NCI-H345 (cell line): ENCODE measurements at regions not wholly inside any gene's neighbourhood (a gene's known extent, or its start where the extent isn't known, plus 50 kb on each side); places are given as distances from the start of the nearest gene placed in this dataset.
"Not testable (repeated sequence)": the region's sequence is repeated elsewhere in the genome, so short reads cannot be mapped to it uniquely, and the experiment has no call there.

Experiments
- DNase-seq: peaks from one replicate; lab custom pipeline; 2025; lab: John Stamatoyannopoulos, UW

DNA sequence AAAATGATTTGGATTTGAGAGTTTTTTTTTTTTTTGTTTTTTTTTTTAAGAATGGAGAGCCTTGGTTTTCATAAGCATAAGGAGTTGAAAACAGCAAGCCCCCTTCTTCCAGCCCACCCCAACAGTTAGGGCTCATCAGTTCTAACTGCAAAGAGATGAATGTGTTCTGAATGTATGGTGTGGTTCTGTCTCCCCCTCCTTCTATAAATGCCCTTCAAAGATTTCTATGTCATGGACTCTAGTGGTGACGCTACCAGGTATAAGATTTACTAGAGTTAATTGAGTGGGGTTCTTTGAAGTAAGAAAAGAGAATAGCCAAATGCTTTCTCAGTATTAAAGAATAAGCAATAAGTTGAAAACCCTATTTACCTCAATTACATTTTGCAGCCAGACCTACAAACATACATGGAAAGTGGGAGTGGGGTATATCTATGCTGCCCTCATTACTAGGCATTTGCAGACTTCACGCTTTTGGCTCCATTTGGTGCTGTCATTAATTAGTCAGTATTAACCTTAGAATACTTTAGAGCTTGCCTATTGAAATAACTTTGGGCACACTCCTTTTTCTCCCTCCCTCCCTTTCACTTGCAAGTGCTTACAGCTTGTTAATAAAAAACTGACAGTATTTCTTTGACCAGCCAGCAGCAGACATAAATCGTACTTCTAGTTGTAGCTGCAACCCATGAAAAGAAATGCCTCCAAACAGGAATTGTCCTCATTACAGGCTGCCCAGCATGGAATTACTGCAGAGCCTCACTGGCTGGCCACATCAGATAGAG is 667.2 kb upstream of the ZNF608 start:
- DNase-seq: no peak

DNA sequence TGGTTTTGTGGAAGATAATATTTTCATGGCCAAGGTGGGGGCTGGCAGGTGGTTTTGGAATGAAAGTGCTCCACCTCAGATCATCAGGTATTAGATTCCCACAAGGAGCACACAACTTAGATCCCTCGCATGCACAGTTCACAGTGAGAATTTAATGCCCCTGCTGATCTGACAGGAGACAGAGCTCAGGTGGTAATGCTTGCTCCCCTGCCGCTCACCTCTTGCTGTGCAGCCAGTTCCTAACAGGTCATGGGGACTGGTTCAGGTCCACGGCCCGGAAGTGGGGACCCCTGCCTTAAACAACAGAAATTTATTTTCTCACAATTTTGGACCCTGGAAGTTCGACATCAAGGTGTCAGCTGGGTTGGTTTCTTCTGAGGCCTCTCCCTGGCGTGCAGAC is 668.7 kb upstream of the ZNF608 start:
- DNase-seq: no peak

DNA sequence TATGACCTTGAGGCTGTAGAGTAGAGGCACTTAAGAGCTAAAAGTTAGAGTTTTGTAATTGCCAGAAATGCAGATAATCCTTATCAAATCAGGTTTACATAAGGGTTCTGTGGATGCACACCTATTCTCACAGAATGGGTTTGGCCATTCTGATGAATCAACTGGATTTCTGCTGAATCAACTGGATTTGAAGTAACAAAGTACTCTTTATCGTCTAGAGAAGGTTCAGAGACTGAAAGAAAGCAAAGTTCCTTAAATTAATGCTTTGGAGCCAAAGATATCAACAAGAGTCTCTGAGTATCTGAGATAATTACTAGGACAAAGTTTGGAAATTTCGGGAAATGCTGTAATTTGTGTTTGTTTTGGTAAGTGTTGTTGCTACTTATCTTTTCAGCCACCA is 669.6 kb upstream of the ZNF608 start:
- no peak for DNase-seq

DNA sequence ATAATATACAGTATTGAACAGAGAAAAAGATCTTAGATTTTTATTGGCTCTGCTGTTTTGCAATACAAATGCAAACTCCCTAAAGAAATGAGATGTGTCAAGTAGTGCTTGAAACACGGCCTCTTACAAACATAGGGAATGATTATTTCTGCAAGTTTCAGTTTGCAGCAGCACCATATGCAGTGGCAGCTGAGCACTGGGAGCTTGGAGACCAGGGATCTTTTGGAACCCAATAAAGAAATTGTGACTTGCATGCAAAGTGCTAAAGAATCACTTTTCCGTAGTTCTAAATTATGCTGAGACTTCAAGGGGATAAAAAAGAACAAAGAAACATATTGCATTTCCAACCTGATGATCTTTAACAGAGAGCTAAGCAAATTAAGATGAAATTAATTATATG is 674.6 kb upstream of the ZNF608 start:
- no peak for DNase-seq

DNA sequence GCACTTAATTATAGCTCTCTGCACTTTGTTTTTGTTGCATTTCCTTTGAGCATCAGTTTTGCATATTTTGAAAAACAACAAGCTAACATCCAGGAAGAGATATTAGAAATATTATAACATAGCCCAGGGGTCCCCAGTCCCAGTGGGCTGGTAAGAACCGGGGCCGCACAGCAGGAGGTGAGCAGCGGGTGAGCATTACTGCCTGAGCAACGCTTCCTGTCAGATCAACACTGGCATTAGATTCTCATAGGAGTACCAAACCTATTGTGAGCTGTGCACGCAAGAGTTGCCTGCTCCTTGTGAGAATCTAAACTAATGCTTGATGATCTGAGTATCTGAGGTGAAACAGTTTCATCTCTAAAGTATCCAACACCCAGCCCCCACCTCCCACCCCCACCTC is 675.9 kb upstream of the ZNF608 start:
- DNase-seq: no peak

DNA sequence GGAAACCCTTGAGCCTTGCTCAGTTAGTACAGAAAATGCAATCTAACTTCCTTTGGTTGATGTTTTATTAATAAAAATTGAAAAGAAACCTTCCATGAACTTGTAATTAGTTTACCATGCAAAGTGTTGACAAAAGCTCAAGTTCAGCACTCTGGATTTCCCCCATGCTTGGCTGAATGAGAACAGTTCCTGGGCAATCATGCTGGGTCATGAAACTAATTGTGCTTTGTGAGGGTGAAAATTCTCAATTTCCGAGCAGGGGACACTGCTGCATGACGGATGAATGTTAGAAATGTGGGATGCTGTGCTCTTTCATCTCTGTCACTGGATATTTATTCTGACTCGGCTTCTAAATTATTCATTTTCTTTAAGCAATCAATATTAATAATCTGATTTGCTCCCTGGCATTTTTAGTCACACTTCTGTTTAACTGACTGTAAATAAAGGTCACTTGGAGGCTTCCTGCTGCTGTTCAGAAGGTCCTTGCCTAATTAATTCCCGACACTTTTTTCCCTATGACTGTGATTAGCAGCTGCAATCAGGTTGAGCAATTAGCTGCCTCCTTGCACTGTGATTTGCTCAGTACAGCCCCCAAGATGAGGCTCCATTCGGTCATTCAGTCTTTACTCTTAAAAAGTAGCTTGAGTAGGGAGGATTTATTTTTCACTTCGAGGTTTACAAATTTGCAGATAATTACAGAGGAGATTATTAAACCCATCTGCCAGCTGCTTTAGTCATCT is 678.1 kb upstream of the ZNF608 start:
- no peak for DNase-seq

DNA sequence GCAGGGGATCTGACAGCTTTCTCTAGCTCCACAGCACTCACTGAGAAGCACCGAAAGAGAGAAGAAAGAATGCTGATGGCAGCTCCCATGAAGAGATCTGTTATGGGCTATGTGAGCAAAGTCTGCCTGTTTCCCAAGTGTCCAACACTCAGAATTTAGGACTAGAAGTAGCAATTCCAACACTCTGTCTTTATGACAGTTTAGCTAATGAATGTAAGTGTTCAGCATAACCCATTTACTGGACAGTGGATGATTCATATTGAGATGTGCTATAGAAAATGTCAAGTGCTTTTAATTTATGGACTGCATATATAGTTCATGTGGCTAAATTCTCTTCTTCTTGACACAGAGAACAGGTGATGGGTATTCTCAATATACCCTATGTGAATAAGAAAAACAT is 683.1 kb upstream of the ZNF608 start:
- no peak for DNase-seq

DNA sequence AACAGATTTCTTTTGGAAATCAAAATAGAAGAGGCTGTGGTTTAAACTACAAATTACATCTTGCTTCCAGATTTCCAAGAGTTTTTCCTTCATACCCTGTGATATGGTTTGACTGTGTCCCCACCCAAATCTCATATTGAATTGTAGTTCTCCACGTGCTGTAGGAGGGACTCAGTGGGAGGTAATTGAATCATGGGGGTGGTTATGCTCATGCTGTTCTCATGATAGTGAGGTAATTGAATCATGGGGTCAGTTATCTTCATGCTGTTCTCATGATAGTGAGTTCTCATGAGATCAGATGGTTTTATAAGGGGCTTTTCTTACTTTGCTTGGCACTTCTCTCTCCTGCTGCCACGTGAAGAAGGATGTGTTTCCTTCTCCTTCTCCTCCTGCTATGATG is 687.0 kb upstream of the ZNF608 start:
- no peak for DNase-seq

DNA sequence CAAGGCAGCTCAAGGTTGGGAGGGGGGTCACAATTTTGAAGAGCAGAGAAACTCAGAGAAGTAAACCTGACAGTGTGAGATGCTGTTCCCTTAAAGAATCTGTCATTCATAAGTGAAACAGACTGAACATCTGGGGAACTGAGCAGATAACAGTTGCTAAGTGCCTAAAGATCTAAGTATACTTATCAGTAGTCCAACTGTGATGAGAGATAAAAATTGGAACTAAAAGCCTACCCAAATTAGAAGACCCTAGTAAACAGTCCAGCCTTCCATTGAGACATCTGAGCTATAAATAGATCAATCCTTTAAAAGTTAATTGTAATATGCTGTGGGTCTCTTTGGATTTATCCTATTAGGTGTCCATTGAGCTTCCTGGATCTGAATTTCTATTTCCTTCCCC is 692.8 kb upstream of the ZNF608 start:
- DNase-seq: no peak

DNA sequence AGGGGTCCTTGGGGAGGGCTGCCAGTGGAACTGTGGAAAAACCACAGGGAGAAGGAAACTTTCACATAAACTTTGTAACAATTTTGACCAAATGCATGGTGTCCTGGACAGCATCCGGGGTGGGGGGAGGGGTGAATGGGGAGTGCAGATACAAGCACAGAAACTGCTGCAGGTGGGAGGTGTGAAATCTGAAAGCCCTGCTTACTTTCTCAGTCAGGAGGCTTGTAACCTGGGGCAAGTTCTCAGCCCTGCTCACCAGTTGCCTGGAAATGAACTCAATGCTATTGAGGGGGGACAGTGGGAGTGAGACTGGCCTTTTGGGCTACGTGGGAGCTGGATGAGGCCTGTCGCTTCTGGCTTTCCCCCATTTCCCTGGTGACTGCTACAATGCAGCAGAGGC is 694.5 kb upstream of the ZNF608 start:
- DNase-seq: no peak

DNA sequence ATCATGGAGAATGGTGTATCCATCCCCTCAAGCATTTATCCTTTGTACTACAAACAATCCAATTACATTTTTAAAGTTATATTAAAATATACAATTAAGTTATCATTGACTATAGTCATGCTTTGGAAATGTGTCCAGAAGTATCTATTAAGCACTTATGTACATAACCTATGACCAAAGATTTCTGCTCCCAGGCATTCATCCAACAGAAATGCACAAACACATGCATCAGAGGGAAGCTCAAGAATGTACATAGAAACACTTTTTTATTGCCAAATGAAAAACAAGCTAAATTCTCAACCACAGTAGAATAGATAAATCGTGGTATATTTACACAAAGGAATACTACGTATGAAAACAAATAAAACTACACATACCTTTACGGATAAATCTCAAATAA is 700.5 kb upstream of the ZNF608 start:
- DNase-seq: no peak

DNA sequence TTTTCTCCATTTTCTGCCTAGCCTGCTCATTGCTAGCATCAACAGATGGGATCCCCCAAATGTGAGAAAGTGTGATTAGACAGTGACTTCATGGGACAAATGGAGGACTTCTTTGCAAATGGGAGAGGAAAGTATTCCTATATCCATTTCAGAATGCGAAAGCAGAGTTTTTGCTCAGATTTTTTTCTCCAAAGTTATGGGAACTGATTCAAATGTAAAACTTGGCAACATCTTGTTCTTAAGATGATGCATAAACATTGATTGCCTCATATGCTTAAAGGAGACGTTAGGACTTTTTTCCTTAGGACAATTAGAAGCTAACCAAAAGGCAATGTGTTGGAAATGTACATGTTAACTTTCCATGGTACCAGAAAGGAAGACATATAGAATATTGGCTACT is 704.3 kb upstream of the ZNF608 start:
- DNase-seq: no peak

DNA sequence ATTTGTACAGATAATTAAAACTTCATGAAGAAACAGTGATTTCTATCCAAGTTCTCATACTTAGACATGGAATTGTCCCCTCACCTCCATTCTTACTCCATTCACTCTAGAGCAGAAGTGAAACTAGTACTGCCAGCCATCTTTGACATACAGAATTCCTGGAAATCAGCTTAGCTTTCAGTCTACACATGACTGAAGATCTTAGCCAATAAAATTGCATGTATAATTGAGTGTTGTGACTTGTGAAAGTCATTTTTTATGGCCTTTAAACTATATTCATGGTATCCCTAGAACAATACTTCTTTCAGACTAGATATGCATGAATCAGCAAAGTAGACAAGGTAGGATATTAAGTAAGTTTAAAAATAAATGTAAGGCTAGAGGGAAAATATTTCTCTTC is 705.2 kb upstream of the ZNF608 start:
- no peak for DNase-seq

DNA sequence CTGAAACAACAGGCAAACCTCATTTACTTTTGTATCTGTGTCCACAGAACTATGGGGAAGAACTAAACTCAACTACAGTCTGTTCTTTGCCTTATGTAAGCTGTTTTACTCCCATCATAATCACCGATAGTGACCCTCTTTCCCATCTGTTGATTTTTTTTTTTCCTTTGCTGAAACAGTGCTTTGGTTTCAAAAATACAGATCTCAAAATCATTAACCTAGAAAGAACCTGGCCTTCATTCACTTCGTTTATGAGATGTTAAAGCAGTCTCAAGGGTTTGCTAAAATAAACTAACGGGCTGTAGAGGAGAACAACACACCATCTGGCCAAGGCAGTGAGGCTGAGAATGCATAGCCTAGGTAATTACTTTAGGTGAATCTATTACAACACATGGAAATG is 706.6 kb upstream of the ZNF608 start:
- no peak for DNase-seq

DNA sequence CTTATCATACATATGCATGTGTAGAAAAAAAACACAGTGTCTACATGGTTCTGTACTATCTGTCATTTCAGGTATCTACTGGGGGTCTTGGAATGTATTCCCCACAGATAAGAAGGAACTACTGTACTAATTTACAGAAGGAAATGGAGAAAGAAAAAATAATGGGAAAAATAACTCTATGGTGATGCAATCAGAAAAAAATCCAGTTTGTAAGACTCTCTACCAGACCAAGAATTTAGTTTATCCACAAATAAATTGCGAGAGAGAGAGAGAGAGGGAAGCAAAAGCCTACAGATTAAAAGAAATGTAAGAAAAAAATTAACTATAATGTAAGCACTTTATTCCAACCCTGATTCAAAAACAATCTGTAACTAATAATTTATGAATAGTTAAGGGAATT is 708.6 kb upstream of the ZNF608 start:
- no peak for DNase-seq

DNA sequence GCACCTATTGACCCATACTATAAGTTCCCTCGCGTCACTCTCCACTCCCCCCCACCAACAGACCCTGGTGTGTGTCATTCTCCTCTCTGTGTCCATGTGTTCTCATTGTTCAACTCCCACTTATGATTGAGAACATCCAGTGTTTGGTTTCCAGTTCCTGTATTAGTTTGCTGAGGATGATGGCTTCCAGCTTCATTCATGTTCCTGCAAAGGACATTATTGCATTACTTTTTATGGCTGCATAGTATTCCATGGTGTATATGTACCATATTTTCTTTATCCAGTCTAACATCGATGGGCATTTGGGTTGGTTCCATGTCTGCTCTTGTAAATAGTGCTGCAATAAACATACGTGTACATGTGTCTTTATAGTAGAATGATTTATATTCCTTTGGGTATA is 709.6 kb upstream of the ZNF608 start:
- DNase-seq: not testable (repeated sequence)

DNA sequence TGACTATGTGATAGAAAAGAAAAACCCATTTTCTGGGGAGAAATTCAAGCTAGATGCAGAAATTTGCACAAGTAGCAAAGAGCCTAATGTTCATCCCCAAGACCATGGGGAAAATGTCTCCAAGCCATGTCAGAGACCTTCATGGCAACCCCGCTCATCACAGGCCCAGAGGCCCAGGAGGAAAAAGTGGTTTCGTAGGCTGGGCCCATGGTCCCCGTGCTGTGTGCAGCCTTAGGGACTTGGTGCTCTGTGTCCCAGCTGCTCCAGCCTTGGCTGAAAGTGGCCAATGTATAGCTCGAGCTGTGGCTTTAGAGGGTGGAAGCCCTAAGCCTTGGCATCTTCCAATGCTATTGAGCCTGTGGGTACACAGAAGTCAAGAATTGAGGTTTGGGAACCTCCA is 711.2 kb upstream of the ZNF608 start:
- DNase-seq: no peak

DNA sequence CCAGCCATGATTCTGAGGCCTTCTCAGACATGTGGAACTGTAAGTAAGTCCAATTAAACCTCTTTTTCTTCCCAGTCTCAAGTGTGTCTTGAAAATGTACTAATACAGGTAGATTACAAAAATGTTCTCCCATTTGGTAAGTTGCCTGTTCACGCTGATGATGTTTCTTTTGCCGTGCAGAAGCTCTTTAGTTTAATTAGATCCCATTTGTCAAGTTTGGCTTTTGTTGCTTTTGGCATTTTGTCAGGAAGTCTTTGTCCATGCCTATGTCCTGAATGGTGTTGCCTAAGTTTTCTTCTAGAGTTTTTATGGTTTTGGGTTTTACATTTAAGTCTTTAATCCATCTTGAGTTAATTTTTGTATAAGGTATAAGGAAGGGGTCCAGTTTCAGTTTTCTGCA is 712.5 kb upstream of the ZNF608 start:
- DNase-seq: not testable (repeated sequence)

DNA sequence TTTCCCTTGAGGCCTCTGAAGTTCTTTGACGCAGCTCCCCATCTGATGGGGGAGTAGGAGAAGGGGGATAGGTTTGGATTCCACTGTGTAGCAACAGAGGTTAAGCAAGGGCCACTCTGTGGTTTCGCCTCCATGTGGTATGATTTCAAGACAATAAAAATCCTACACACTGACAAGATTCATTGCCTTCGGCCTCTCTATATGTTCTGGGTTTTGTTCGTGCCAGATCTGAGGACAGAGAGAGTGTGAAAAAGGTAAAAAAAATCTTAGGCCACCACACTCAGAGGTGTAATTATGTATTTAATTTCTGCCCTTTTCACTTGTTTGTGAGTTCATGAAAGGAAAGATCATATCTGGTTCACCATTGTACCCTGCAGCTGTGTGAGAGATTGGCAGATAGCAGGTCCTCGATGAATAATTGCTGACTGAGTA is 715.2 kb upstream of the ZNF608 start:
- DNase-seq: no peak

DNA sequence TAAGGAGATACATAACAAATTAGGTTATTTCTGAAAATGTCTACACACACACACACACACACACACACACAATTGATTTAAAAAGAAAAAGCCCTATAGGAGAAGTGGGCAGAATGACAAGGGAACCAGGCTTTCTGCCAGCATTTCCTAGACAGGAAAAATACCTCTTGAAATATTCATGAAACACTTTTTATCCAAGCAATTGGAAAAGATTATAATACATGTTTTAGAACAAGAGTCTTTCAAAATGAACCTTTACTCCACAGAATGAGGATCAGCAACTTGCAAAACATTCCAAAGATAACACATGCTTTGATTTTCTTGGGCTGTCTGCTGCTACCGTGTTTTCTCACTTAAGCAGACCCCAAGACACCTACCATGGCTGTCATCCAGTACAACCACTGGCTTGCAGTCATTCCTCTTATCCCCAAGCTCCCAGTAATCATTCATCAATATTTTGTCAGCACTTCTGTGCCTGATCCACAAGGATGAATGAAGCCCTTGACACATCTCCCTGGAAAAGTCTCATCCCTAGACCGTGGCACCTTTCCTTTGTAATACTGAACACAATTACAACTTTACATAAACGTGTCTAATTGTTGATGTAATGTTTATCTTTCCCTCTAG is 717.1 kb upstream of the ZNF608 start:
- DNase-seq: no peak

DNA sequence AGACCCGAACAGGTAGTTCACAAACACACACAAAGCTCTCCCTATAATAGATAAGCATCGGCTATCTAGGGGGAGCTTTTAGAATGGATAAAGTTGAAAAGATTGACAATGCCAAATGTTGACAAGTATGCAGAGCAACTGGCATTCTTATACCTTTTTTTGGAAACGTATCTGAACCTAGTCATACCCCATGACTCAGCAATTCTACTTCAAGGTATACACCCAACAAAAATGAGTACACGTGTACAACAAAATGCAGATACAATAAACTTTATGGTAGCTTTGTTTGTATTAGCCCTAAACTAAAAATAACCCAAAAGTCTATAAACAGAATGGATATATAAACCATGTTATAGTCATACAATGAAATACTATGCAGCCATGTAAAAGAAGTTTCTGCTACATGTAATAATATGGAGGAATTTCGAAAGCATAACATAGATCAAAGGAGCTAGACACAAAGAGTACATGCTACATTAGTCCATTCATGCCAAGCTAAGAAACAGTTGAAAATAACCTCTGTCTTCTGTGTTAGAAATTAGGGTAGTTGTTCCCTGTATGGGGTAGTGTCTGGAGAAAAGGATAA is 718.5 kb upstream of the ZNF608 start:
- no peak for DNase-seq

DNA sequence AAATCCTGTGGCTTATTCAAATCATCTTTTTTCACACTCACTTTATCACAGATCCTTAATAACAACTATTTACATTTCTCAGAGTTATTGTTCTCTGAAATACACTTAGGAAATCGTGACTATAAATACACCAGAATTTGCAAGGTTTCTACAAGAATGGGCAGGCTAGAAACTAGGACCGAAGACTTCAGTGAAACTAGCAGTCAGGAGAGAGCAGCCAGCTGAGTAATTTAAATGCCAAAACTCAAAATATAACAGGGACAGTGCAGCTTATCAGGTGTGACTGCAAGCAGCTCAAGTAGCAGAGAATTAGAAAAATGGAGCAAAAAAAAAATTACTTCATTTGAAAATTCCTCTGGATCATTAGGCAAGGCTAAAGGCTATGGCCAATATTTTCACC is 719.3 kb upstream of the ZNF608 start:
- DNase-seq: no peak

DNA sequence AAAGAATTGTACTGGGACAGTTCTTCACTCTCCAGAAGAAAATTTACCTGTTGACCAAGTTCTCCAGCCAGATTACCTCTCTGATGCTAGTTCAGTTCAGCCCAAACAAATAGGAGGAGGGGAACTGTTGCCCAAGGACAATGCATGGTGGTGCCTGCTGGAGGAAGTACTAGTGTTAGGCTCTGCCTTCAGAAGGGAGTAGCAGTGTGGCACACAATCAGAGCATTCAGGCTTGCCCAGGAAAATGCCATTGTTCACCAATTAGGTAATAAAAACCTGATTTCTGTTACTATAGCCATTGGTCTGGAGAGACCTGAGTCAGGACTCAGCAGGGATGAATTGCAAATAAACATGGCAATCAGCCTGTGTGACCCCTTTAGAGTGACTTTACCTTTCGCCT is 720.8 kb upstream of the ZNF608 start:
- DNase-seq: no peak
